Astrocyte of the cerebellum (primary cell): ENCODE measurements at regions not wholly inside any gene's neighbourhood (a gene's known extent, or its start where the extent isn't known, plus 50 kb on each side); places are given as distances from the start of the nearest gene placed in this dataset.

Experiments
- DNase-seq: peaks from one replicate; pipeline ENCODE4 v3.0.0-alpha.2; 2011; ENCODE audit warnings: low read depth
- H3K4me3 ChIP-seq: 2 replicates; pipeline ENCODE4 v1.5.1; 2011; ENCODE audit warnings: mild to moderate bottlenecking, low read depth, low read length, moderate library complexity
- CTCF ChIP-seq: IDR thresholded peaks from 2 replicates; pipeline ENCODE4 v1.5.1; 2012; ENCODE audit warnings: low read length, low read depth, moderate library complexity, mild to moderate bottlenecking; ENCODE audit errors: missing control alignments
- in situ Hi-C: cut with HindIII; loops from 2 replicates; pipeline ENCODE4 v1.10.0; 2017; ENCODE audit warnings: low sequenced_read_pairs

DNA sequence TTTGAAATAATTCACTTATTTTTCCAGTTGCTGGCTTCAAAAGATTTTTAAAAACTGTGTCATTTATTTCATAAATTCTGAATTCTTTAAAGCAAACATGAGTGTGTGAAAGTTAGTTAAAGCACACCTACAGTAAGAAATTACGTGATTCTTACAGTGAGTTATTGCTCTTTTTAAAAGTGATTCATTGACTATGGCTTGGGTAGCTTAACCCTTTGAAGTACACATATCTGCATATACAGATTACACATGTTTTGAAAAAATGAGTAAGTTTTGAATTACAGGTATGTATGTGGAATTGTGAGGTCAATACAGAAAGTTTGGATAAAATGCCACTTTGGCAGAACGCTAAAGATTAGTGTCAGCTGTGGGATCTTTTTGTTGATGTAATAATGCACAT, 64.5 kb upstream of the MBNL1 start:
- no peak for DNase-seq
- in situ Hi-C loops, result no loop called here
- no peak for TF ChIP-seq CTCF
- no peak overlapping the region for H3K4me3 ChIP-seq

GRCh38 chr3:152205097-152205593, 63.6 kb upstream of the MBNL1 start:
- no peak for TF ChIP-seq CTCF
- in situ Hi-C loops, result no loop called here
- H3K4me3 ChIP-seq, result no peak overlapping the region
- DNase-seq, result no peak

DNA sequence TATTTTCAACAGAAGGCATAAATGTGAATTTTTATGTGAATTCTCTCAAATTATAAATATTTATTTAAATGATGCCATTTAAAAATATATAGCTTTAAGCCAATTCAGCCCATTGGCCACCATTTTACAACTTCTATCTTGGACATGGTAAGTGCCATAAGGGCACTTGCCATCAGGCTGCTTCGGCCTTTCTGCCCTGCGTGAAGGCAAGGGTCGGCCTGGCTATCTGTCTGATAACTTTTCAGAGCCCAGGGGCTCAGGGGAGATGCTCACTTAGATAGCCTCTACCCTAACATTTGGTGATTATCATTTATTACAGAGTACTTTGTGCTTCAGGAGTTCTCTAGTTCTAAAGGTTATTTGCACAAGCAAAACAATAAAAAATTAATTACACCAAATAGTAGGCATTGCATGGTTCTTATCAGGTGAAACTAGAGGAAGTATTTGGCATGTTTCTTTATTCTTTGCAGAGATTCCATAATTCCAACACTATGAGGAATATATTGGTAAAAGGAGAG, 62.4 kb upstream of the MBNL1 start:
- no peak overlapping the region for H3K4me3 ChIP-seq
- DNase-seq, result no peak
- no peak for TF ChIP-seq CTCF
- in situ Hi-C loops, result no loop called here

DNA sequence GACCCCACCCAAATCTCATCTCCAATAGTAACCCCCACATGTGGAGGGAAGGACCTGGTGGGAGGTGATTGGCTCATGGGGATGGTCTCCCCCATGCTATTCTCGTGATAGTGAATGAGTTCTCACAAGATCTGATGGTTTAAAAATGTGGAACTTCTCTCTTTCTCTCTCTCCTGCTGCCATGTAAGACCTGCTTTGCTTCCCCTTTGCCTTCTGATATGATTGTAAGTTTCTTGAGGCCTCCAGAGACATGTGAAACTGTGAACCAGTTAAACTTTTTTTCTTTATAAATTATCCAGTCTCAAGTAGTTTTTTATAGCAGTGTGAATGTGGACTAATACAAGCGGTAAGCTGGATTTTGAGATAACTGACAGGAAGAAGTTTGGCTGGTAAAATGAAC, 60.3 kb upstream of the MBNL1 start:
- H3K4me3 ChIP-seq, result no peak overlapping the region
- no peak for DNase-seq
- in situ Hi-C loops, result no loop called here
- TF ChIP-seq CTCF, result no peak

DNA sequence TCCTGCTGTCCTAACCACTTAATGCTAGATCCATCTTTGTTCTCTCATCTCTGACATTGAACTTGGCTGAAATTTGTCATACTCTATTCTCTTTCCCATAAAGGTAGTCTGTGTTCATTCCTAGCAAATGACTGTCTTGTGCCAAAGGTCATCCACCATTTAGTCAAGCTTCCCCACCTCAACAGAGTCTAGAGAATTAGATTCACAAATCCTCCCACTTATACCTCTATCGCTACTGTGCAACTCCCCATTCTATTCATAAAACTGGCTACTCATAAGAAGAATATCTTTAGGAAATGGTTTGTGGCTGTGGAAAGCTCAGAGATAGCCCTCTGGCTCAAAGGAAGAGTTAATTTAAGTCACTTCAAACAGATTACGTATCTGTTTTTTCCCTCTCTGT, 59.7 kb upstream of the MBNL1 start:
- no peak for DNase-seq
- TF ChIP-seq CTCF, result no peak
- no peak overlapping the region for H3K4me3 ChIP-seq
- in situ Hi-C loops, result no loop called here

GRCh38 chr3:152209776-152210175, 59.0 kb upstream of the MBNL1 start:
- in situ Hi-C loops, result no loop called here
- no peak for DNase-seq
- TF ChIP-seq CTCF, result no peak
- no peak overlapping the region for H3K4me3 ChIP-seq

GRCh38 chr3:152210697-152211096, 58.0 kb upstream of the MBNL1 start:
- H3K4me3 ChIP-seq, result no peak overlapping the region
- TF ChIP-seq CTCF, result no peak
- DNase-seq, result no peak
- in situ Hi-C loops, result no loop called here
